Panc1 (cell line): ENCODE measurements at regions not wholly inside any gene's neighbourhood (a gene's known extent, or its start where the extent isn't known, plus 50 kb on each side); places are given as distances from the start of the nearest gene placed in this dataset.

ENCODE experiments used
- ATAC-seq: fragments of 200-7000 bp; cut with Tn5 transposase; 2 replicates; pipeline ENCODE4 v1.9.1; 2020; ENCODE audit warnings: mild to moderate bottlenecking, moderate library complexity
- BruUV-seq: library from RNA; stranded (reverse); fragments of 400-500 nt; replicated peaks from 2 replicates; lab custom pipeline; 2021; lab: Mats Ljungman, UMichigan
- CTCF ChIA-PET: fragments of 300-600 bp; sonication (Branson Sonifier 250); formaldehyde crosslinking; loops from one replicate; lab custom pipeline; 2022; ENCODE audit warnings: antibody characterized with exemption; lab: Charles Lee
- POLR2A ChIA-PET: fragments of 300-600 bp; sonication (Branson Sonifier 250); formaldehyde crosslinking; loops from one replicate; lab custom pipeline; 2022; ENCODE audit warnings: antibody characterized with exemption; lab: Charles Lee
- DNase-seq: peaks from one replicate; pipeline ENCODE4 v3.0.0-alpha.2; 2010; ENCODE audit warnings: low read depth, low spot score
- H3K27ac ChIP-seq: 2 replicates; pipeline ENCODE4 v1.5.1; 2011; ENCODE audit warnings: mild to moderate bottlenecking, low read length, inconsistent platforms
- H3K27me3 ChIP-seq: fragments of 200-500 bp; sonication (Bioruptor generic); 2 replicates; pipeline ENCODE4 v1.6.0; 2014; ENCODE audit warnings: low read length, inconsistent platforms; ENCODE audit not compliant: control insufficient read depth, insufficient read depth
- H3K36me3 ChIP-seq: fragments of 200-500 bp; sonication (Bioruptor generic); 2 replicates; pipeline ENCODE4 v1.5.1; 2014; ENCODE audit warnings: inconsistent platforms, mild to moderate bottlenecking, low read length, moderate library complexity; ENCODE audit not compliant: control insufficient read depth, insufficient read depth
- H3K4me1 ChIP-seq: 2 replicates; pipeline ENCODE4 v1.5.1; 2011; ENCODE audit warnings: inconsistent platforms, mild to moderate bottlenecking, low read length, moderate library complexity; ENCODE audit not compliant: control insufficient read depth, insufficient read depth
- H3K4me3 ChIP-seq, 2 experiments: 2 replicates each; pipeline ENCODE4 v1.5.1; 2011 to 2012; ENCODE audit warnings: low read depth in 2 of 2, low read length in 2 of 2, mild to moderate bottlenecking in 2 of 2, inconsistent platforms in 1 of 2, moderate library complexity in 1 of 2
- H3K9me3 ChIP-seq: fragments of 200-500 bp; sonication (Bioruptor generic); 2 replicates; pipeline ENCODE4 v1.5.1; 2014; ENCODE audit warnings: low read depth, mild to moderate bottlenecking, inconsistent platforms, low read length, moderate library complexity; ENCODE audit not compliant: control insufficient read depth, insufficient read depth
- CTCF ChIP-seq: fragments of 450-650 bp; IDR thresholded peaks from 2 replicates; pipeline ENCODE4 v1.5.1; 2017; ENCODE audit warnings: mild to moderate bottlenecking
- POLR2AphosphoS5 ChIP-seq: IDR thresholded peaks from 2 replicates; pipeline ENCODE4 v1.6.1; 2012; ENCODE audit warnings: mild to moderate bottlenecking, low read depth, low read length, moderate library complexity
- REST ChIP-seq, 2 experiments: IDR thresholded peaks; 2 replicates each; pipeline ENCODE4 v1.6.1; 2011 to 2012; ENCODE audit warnings: low read depth in 2 of 2, control low read depth in 1 of 2, low read length in 1 of 2, mild to moderate bottlenecking in 1 of 2, moderate library complexity in 1 of 2; ENCODE audit not compliant: insufficient read depth in 1 of 2
- SIN3A ChIP-seq: IDR thresholded peaks from 2 replicates; pipeline ENCODE4 v1.6.1; 2012; ENCODE audit warnings: low read depth, mild to moderate bottlenecking, low read length, moderate library complexity, borderline replicate concordance; ENCODE audit not compliant: insufficient read depth
- TCF7L2 ChIP-seq: IDR thresholded peaks from 2 replicates; pipeline ENCODE4 v1.6.1; 2011; ENCODE audit warnings: mild to moderate bottlenecking, low read depth, low read length, inconsistent platforms
- in situ Hi-C: cut with HindIII; loops from 2 replicates; pipeline ENCODE4 v1.10.0; 2016; ENCODE audit warnings: low sequenced_read_pairs, low pct_unique_long_range_greater_than_20kb
- intact Hi-C: fragments of 100-400 bp; cut with micrococcal nuclease; formaldehyde crosslinking; loops from one replicate; pipeline ENCODE4 v1.10.0; 2022; ENCODE audit not compliant: unreplicated experiment

- no peak overlapping the region for H3K27ac ChIP-seq
- no TSS peak for BruUV-seq
- DNase-seq (no peak), ATAC-seq (no peak)
- intact Hi-C loops = no loop called here
- H3K36me3 ChIP-seq = no peaks in the 10 kb centered on the region
- POLR2A ChIA-PET = no interaction called here
- in situ Hi-C loops = no loop called here
- CTCF ChIA-PET = no interaction called here
- H3K9me3 ChIP-seq = no peaks in the 10 kb centered on the region
- no peak overlapping the region for H3K4me3 ChIP-seq
- no peak for TF ChIP-seq POLR2AphosphoS5
- no peak for TF ChIP-seq REST (IDR thresholded peaks at IDR 0.05; ENCODE audit: insufficient read depth in 1 of 2, low read depth in 2 of 2, low read length in 1 of 2)
- TF ChIP-seq SIN3A = no peak
- no peak for TF ChIP-seq TCF7L2
- no peak for TF ChIP-seq CTCF
- no peaks in the 10 kb centered on the region for H3K27me3 ChIP-seq
- no peaks in the 10 kb centered on the region for H3K4me1 ChIP-seq
Measured at GRCh38 chr10:7085913-7086589, 324.8 kb downstream of the SFMBT2 start.

GRCh38 chr10:7085147-7085912 lies 325.5 kb downstream of the SFMBT2 start:
- ChIA-PET CTCF (interaction anchor here (0.6 kb wide), 1 partner anchor 269 kb away, joined by 3 read pairs; no protein-coding TSS in a partner anchor), POLR2A (no interaction called here)
- BruUV-seq = no TSS peak
- in situ Hi-C loops = no loop called here
- Histone ChIP-seq H3K4me3 (no peak overlapping the region), H3K27ac (no peak overlapping the region), H3K4me1 (no peaks in the 10 kb centered on the region), H3K36me3 (no peaks in the 10 kb centered on the region), H3K9me3 (no peaks in the 10 kb centered on the region), H3K27me3 (no peaks in the 10 kb centered on the region)
- DNase-seq (no peak), ATAC-seq (no peak)
- intact Hi-C loops = no loop called here
- no peak for TF ChIP-seq REST (IDR thresholded peaks at IDR 0.05; ENCODE audit: insufficient read depth in 1 of 2, low read depth in 2 of 2, low read length in 1 of 2)
- no peak for TF ChIP-seq POLR2AphosphoS5
- TF ChIP-seq SIN3A = no peak
- TF ChIP-seq TCF7L2 = no peak
- TF ChIP-seq CTCF = no peak
